ENCODE measurements at regions not wholly inside any gene's neighbourhood (a gene's known extent, or its start where the extent isn't known, plus 50 kb on each side); places are given as distances from the start of the nearest gene placed in this dataset.

DNA sequence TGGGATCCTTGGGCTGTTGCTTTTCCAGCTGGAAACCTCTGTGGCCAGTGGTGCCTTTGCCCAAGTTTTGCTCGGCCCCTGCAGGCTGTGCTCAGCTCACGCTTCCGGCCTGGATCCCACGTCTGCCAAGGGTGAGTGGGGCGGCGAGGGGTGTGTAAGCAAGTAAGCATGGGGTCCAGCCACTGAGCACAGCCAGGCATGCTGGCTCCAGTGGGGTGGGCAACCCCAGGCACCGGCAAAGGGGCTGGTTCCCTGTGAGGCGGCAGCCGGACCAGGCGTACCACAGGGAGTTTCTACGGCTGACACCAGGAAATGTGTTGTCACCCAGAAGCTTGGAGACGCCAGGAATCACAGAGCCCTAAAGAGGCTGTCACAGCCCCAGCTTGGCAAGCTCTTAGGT lies 393.4 kb upstream of the CCDC196 start:
- no peaks in the 10 kb centered on the region for H3K27me3 ChIP-seq (ENCODE audit: insufficient read depth, low read length)
- no peaks in the 10 kb centered on the region for H3K36me3 ChIP-seq (ENCODE audit: insufficient read depth, low read length)
- no peaks in the 10 kb centered on the region for H3K9me3 ChIP-seq (ENCODE audit: insufficient read depth, low read depth, low read length)
- no peak overlapping the region for H3K4me3 ChIP-seq (ENCODE audit: low read length)
- WGBS = 96% methylated on average over 12 of the region's 12 CpGs
- H3K27ac ChIP-seq (ENCODE audit: low read depth, low read length) = no peak overlapping the region
- no peak overlapping the region for H3K9ac ChIP-seq (ENCODE audit: low read depth, low read length)
- H3K4me1 ChIP-seq (ENCODE audit: insufficient read depth, low read length) = peaks cover 11% of the 10 kb centered on the region; the same call in 1 of the 2 replicates

DNA sequence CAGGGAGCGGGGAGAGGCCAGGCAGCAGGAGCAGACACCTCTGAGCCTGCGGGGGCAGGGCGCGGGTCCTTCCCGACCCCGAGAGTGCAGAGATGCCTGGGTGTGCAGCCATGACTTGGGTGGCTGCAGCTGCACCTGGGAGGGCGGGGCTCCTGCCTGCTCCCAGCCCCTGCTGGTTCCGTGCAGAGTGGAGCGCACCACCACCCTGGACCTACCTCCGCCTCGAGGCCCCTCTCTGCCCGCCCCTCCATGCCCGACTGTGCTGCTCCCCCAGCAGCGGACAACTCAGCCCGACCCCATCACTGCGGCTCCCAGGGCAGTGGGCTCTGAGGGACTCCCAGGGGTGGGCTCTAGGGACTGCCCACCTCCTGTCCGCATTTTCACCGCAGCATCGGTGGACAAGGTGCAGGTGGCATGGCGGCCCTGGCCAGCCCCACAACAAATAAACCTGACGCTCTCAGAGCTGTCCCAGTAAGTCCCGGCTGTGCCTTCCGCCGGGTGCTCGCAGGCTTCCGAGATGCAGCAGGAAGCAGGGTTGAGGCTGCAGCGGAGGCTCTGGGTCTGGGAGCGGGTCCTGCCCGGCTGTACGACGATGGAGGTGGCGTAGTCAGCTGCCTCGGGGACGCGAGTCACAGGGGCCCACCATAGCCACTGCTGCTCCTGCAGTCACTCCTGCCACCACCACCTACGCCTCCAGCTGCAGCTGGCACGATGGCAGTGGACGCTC lies 392.0 kb upstream of the CCDC196 start:
- Histone ChIP-seq H3K9me3 (ENCODE audit: insufficient read depth, low read depth, low read length) (no peaks in the 10 kb centered on the region), H3K4me3 (ENCODE audit: low read length) (no peak overlapping the region), H3K36me3 (ENCODE audit: insufficient read depth, low read length) (no peaks in the 10 kb centered on the region), H3K27ac (ENCODE audit: low read depth, low read length) (no peak overlapping the region), H3K4me1 (ENCODE audit: insufficient read depth, low read length) (peaks cover 11% of the 10 kb centered on the region; the same call in 1 of the 2 replicates), H3K9ac (ENCODE audit: low read depth, low read length) (no peak overlapping the region), H3K27me3 (ENCODE audit: insufficient read depth, low read length) (no peaks in the 10 kb centered on the region)
- 94% methylated on average over 38 of the region's 38 CpGs for WGBS

GRCh38 chr14:66099451-66099850 lies 386.7 kb upstream of the CCDC196 start:
- Histone ChIP-seq H3K9me3 (ENCODE audit: insufficient read depth, low read depth, low read length) (no peaks in the 10 kb centered on the region), H3K36me3 (ENCODE audit: insufficient read depth, low read length) (no peaks in the 10 kb centered on the region), H3K4me1 (ENCODE audit: insufficient read depth, low read length) (peaks cover 18% of the 10 kb centered on the region), H3K9ac (ENCODE audit: low read depth, low read length) (no peak overlapping the region), H3K27me3 (ENCODE audit: insufficient read depth, low read length) (no peaks in the 10 kb centered on the region), H3K27ac (ENCODE audit: low read depth, low read length) (no peak overlapping the region), H3K4me3 (ENCODE audit: low read length) (no peak overlapping the region)
- 94% methylated on average over 4 of the region's 4 CpGs for WGBS

DNA sequence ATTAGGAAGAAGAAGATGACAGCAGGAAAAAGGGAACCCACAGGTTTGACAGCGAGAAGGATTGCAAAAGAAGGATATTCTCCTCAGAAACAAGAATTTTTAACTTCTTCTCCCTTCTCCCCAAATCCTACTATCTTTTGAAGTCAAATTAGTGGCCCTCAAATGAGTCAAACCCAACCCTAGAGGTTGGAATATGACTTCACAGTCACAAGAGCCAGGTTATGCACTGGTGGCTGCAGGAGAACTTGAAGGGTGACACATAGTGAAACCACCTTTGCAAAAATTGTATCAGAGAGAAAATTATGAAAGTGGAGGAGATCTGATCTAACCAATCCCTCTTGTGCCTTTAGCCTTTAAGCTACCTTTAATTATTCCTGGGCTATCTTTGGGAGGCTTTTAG lies 386.2 kb upstream of the CCDC196 start:
- H3K9me3 ChIP-seq (ENCODE audit: insufficient read depth, low read depth, low read length) = no peaks in the 10 kb centered on the region
- H3K36me3 ChIP-seq (ENCODE audit: insufficient read depth, low read length) = no peaks in the 10 kb centered on the region
- H3K9ac ChIP-seq (ENCODE audit: low read depth, low read length) = no peak overlapping the region
- H3K4me3 ChIP-seq (ENCODE audit: low read length) = no peak overlapping the region
- peaks cover 18% of the 10 kb centered on the region for H3K4me1 ChIP-seq (ENCODE audit: insufficient read depth, low read length)
- H3K27me3 ChIP-seq (ENCODE audit: insufficient read depth, low read length) = no peaks in the 10 kb centered on the region
- H3K27ac ChIP-seq (ENCODE audit: low read depth, low read length) = no peak overlapping the region
- WGBS = 100% methylated on average over 1 of the region's 1 CpG

- Histone ChIP-seq H3K9ac (ENCODE audit: low read depth, low read length) (no peak overlapping the region), H3K4me1 (ENCODE audit: insufficient read depth, low read length) (peaks cover 9% of the 10 kb centered on the region), H3K27me3 (ENCODE audit: insufficient read depth, low read length) (no peaks in the 10 kb centered on the region), H3K27ac (ENCODE audit: low read depth, low read length) (no peak overlapping the region), H3K4me3 (ENCODE audit: low read length) (no peak overlapping the region), H3K9me3 (ENCODE audit: insufficient read depth, low read depth, low read length) (no peaks in the 10 kb centered on the region), H3K36me3 (ENCODE audit: insufficient read depth, low read length) (no peaks in the 10 kb centered on the region)
- WGBS = 95% methylated on average over 1 of the region's 1 CpG
Observed at GRCh38 chr14:66101662-66102061, 384.5 kb upstream of the CCDC196 start.

DNA sequence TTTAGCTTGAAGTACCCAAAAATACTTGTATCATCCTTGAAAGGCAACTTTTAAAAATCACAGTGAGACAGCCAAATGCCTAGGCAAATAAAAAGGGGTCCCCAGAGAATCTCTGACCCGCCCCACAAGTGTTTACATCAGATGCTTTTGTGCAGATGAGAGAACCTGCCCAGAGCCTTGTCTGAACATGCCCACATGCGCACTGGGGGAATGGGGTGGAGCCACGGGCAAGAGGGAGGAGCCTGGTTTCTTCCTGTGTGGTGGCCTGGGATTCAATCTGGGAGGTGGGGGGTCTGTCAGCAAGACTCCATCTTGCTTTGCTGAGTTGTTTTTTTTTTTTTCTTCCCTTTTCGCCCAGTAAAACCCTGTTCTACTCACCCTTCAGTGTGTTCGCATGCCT lies 381.7 kb upstream of the CCDC196 start:
- no peaks in the 10 kb centered on the region; the same call in 1 of the 2 replicates for H3K9me3 ChIP-seq (ENCODE audit: insufficient read depth, low read depth, low read length)
- peaks cover 6% of the 10 kb centered on the region; the same call in 1 of the 2 replicates for H3K4me1 ChIP-seq (ENCODE audit: insufficient read depth, low read length)
- H3K4me3 ChIP-seq (ENCODE audit: low read length) = no peak overlapping the region
- no peaks in the 10 kb centered on the region for H3K36me3 ChIP-seq (ENCODE audit: insufficient read depth, low read length)
- H3K27me3 ChIP-seq (ENCODE audit: insufficient read depth, low read length) = no peaks in the 10 kb centered on the region
- no peak overlapping the region for H3K9ac ChIP-seq (ENCODE audit: low read depth, low read length)
- H3K27ac ChIP-seq (ENCODE audit: low read depth, low read length) = no peak overlapping the region
- 93% methylated on average over 5 of the region's 5 CpGs for WGBS

DNA sequence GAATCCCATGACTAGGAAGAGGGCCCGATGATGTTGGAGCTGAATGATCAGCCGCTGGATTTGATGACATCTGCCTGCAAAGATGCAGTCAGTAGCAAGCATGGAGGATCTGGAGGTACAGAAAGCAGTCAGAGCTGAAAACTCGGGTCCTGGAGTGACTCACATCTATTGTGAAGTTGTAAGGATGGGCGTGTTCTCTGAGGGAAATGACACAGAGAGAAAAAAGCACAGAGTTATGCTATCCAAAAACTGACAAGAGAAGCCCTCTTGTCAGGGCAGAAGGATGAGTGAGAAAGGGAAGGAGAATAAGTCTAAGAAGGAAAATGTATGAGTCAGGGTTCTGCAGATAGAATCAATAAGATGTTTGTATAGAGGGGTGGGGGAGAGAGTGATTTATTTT lies 380.4 kb upstream of the CCDC196 start:
- H3K4me1 ChIP-seq (ENCODE audit: insufficient read depth, low read length) = no peaks in the 10 kb centered on the region
- H3K9ac ChIP-seq (ENCODE audit: low read depth, low read length) = no peak overlapping the region
- no peaks in the 10 kb centered on the region for H3K27me3 ChIP-seq (ENCODE audit: insufficient read depth, low read length)
- no peaks in the 10 kb centered on the region for H3K36me3 ChIP-seq (ENCODE audit: insufficient read depth, low read length)
- H3K4me3 ChIP-seq (ENCODE audit: low read length) = no peak overlapping the region
- H3K9me3 ChIP-seq (ENCODE audit: insufficient read depth, low read depth, low read length) = no peaks in the 10 kb centered on the region; the same call in 1 of the 2 replicates
- H3K27ac ChIP-seq (ENCODE audit: low read depth, low read length) = no peak overlapping the region
- WGBS = 81% methylated on average over 4 of the region's 4 CpGs

- 93% methylated on average over 1 of the region's 1 CpG for WGBS
- H3K9ac ChIP-seq (ENCODE audit: low read depth, low read length) = no peak overlapping the region
Observed at GRCh38 chr14:66109426-66109825, 376.7 kb upstream of the CCDC196 start.

GRCh38 chr14:66111891-66112290 lies 374.3 kb upstream of the CCDC196 start:
- Histone ChIP-seq H3K27ac (ENCODE audit: low read depth, low read length) (no peak overlapping the region), H3K36me3 (ENCODE audit: insufficient read depth, low read length) (no peaks in the 10 kb centered on the region), H3K4me1 (ENCODE audit: insufficient read depth, low read length) (peaks cover 12% of the 10 kb centered on the region), H3K27me3 (ENCODE audit: insufficient read depth, low read length) (no peaks in the 10 kb centered on the region), H3K4me3 (ENCODE audit: low read length) (no peak overlapping the region), H3K9ac (ENCODE audit: low read depth, low read length) (no peak overlapping the region), H3K9me3 (ENCODE audit: insufficient read depth, low read depth, low read length) (no peaks in the 10 kb centered on the region; the same call in 1 of the 2 replicates)
- WGBS = 92% methylated on average over 6 of the region's 6 CpGs

More at GRCh38 chr14:66109426-66109825, 376.7 kb upstream of the CCDC196 start:
- H3K4me1 ChIP-seq (ENCODE audit: insufficient read depth, low read length) = no peaks in the 10 kb centered on the region
- H3K27ac ChIP-seq (ENCODE audit: low read depth, low read length) = no peak overlapping the region
- no peaks in the 10 kb centered on the region; the same call in 1 of the 2 replicates for H3K9me3 ChIP-seq (ENCODE audit: insufficient read depth, low read depth, low read length)
- no peaks in the 10 kb centered on the region for H3K36me3 ChIP-seq (ENCODE audit: insufficient read depth, low read length)
- H3K4me3 ChIP-seq (ENCODE audit: low read length) = no peak overlapping the region
- no peaks in the 10 kb centered on the region for H3K27me3 ChIP-seq (ENCODE audit: insufficient read depth, low read length)

- H3K36me3 ChIP-seq (ENCODE audit: insufficient read depth, low read length) = no peaks in the 10 kb centered on the region
- H3K4me3 ChIP-seq (ENCODE audit: low read length) = no peak overlapping the region
- 72% methylated on average over 3 of the region's 3 CpGs for WGBS
- H3K27me3 ChIP-seq (ENCODE audit: insufficient read depth, low read length) = no peaks in the 10 kb centered on the region
- H3K9me3 ChIP-seq (ENCODE audit: insufficient read depth, low read depth, low read length) = no peaks in the 10 kb centered on the region; the same call in 1 of the 2 replicates
- H3K27ac ChIP-seq (ENCODE audit: low read depth, low read length) = no peak overlapping the region
- H3K9ac ChIP-seq (ENCODE audit: low read depth, low read length) = no peak overlapping the region
- H3K4me1 ChIP-seq (ENCODE audit: insufficient read depth, low read length) = peaks cover 22% of the 10 kb centered on the region
Observed at GRCh38 chr14:66114071-66114470, 372.1 kb upstream of the CCDC196 start.

DNA sequence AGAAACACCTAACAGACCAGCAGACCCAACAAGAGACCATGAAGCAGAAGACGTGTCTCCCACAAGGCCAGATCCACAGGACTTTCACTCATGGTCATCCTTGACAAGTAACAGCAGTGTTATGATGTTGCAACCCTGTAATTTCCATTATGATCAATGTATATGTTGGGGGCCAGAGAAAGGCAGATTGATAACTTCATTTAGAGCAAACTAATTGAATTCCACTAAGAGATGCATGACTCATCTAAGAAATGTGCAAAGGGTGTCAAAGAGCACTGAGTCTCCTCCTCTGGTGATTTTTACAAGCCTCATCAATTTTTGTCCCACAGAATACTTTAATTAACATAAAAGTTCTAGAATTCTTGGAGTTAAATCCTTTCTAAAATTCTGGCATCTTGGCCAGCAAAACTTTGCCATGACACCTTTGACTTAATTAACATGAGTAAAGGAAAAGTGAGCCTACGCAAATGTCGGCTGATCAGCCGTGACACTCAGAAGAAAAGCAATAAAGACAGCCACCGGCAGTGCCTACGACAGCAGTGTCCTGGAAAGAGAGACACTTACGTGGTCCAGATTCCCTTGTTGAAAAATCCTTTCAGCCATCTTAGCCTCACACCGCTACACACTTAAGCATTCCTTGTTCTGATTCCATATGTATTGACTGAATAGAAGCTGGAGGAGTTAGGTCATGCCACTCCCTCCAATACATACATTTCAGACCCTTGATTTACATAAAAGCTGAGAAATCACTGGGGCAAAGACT lies 370.2 kb upstream of the CCDC196 start:
- WGBS = 90% methylated on average over 8 of the region's 8 CpGs
- Histone ChIP-seq H3K4me3 (ENCODE audit: low read length) (no peak overlapping the region), H3K36me3 (ENCODE audit: insufficient read depth, low read length) (no peaks in the 10 kb centered on the region)

More for the DNA sequence above, 370.2 kb upstream of the CCDC196 start:
- no peak overlapping the region for H3K9ac ChIP-seq (ENCODE audit: low read depth, low read length)
- H3K9me3 ChIP-seq (ENCODE audit: insufficient read depth, low read depth, low read length) = no peaks in the 10 kb centered on the region
- no peaks in the 10 kb centered on the region for H3K27me3 ChIP-seq (ENCODE audit: insufficient read depth, low read length)
- no peak overlapping the region for H3K27ac ChIP-seq (ENCODE audit: low read depth, low read length)
- peaks cover 22% of the 10 kb centered on the region for H3K4me1 ChIP-seq (ENCODE audit: insufficient read depth, low read length)

Data from HUES64 (cell line).